ENCODE measurements at regions not wholly inside any gene's neighbourhood (a gene's known extent, or its start where the extent isn't known, plus 50 kb on each side); places are given as distances from the start of the nearest gene placed in this dataset.

- TF ChIP-seq, protein P1, sequence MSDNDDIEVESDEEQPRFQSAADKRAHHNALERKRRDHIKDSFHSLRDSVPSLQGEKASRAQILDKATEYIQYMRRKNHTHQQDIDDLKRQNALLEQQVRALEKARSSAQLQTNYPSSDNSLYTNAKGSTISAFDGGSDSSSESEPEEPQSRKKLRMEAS (CRISPR knock-in tag; IDR thresholded peaks at IDR 0.05) = no peak
- TF ChIP-seq E2F4 (CRISPR knock-in tag; IDR thresholded peaks at IDR 0.05; ENCODE audit: borderline replicate concordance, low read depth) = no peak
- TF ChIP-seq CTCF (IDR thresholded peaks at IDR 0.05) = no peak
- TF ChIP-seq CREB1 (CRISPR knock-in tag; IDR thresholded peaks at IDR 0.05) = no peak
- TF ChIP-seq JUN (CRISPR knock-in tag; IDR thresholded peaks at IDR 0.05) = no peak
- no peak for TF ChIP-seq GABPB1 (CRISPR knock-in tag; IDR thresholded peaks at IDR 0.05)
- TF ChIP-seq, protein P2, sequence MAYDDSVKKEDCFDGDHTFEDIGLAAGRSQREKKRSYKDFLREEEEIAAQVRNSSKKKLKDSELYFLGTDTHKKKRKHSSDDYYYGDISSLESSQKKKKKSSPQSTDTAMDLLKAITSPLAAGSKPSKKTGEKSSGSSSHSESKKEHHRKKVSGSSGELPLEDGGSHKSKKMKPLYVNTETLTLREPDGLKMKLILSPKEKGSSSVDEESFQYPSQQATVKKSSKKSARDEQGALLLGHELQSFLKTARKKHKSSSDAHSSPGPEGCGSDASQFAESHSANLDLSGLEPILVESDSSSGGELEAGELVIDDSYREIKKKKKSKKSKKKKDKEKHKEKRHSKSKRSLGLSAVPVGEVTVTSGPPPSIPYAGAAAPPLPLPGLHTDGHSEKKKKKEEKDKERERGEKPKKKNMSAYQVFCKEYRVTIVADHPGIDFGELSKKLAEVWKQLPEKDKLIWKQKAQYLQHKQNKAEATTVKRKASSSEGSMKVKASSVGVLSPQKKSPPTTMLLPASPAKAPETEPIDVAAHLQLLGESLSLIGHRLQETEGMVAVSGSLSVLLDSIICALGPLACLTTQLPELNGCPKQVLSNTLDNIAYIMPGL (CRISPR knock-in tag; IDR thresholded peaks at IDR 0.05) = no peak
Observed at GRCh38 chr7:131942287-131943150, 386.1 kb upstream of the PODXL start.
